Right lobe of liver (tissue), 6 donors: ENCODE measurements at regions not wholly inside any gene's neighbourhood (a gene's known extent, or its start where the extent isn't known, plus 50 kb on each side); places are given as distances from the start of the nearest gene placed in this dataset.

Source experiments
- ATAC-seq, 4 donors: fragments of 200-7000 bp; cut with Tn5 transposase; one replicate each; pipeline ENCODE4 v1.9.1; 2020; ENCODE audit warnings: mild to moderate bottlenecking in 4 of 4, moderate library complexity in 4 of 4
- DNase-seq, 3 donors: peaks; one replicate each; pipeline ENCODE4 v3.0.0-alpha.2; 2020
- H3K27ac ChIP-seq, 3 donors: fragments of 200-600 bp; one replicate each; pipeline ENCODE4 v1.8.0; 2022
- H3K27me3 ChIP-seq, 2 donors: fragments of 200-600 bp; one replicate each; pipeline ENCODE4 v1.8.0; 2022
- H3K36me3 ChIP-seq, 4 donors: fragments of 200-600 bp; sonication (generic) in 1 of 4; one replicate each; pipeline versions ENCODE4 v1.5.1 to v1.8.0; 2017 to 2022; ENCODE audit warnings: control low read depth in 1 of 4
- H3K4me1 ChIP-seq, 4 donors: fragments of 200-600 bp; sonication (generic) in 1 of 4; one replicate each; pipeline versions ENCODE4 v1.5.1 to v1.8.0; 2017 to 2022; ENCODE audit warnings: control low read depth in 1 of 4
- H3K4me3 ChIP-seq, 3 donors: fragments of 200-600 bp; one replicate each; pipeline ENCODE4 v1.8.0; 2022
- H3K9me3 ChIP-seq, 4 donors: fragments of 200-600 bp; sonication (generic) in 1 of 4; one replicate each; pipeline versions ENCODE4 v1.5.1 to v1.8.0; 2017 to 2022; ENCODE audit warnings: control low read depth in 1 of 4
- CTCF ChIP-seq, 4 donors: fragments of 200-600 bp in 3 of 4; fragments of 450-650 bp in 1 of 4; IDR thresholded peaks; one replicate each; pipeline versions ENCODE4 v1.5.1 to v1.8.0; 2016 to 2022; ENCODE audit warnings: antibody characterized with exemption in 4 of 4, mild to moderate bottlenecking in 2 of 4
- POLR2A ChIP-seq: fragments of 450-650 bp; IDR thresholded peaks from one replicate; pipeline ENCODE4 v1.6.1; 2017; ENCODE audit warnings: antibody characterized with exemption, mild to moderate bottlenecking
- WGBS: methylation state at CpG from one replicate; pipeline ENCODE4 v1.1.6; 2018; ENCODE audit warnings: low coverage, low lambda C conversion rate; ENCODE audit not compliant: insufficient coverage; ENCODE audit errors: missing lambda C conversion rate; 5-methylcytosine and 5-hydroxymethylcytosine counted together
- intact Hi-C, 2 donors: fragments of 100-400 bp; cut with DNase I; formaldehyde crosslinking; loops; one replicate each; pipeline versions ENCODE4 v1.11.2 to v1.14.1; 2022
- donor health status: DM: no; HTN: yes; CAD: no.
- donor health status: DM: no; HTN: no; CAD: no.
- donor health status: DM: no; HTN: no; CAD: no.
- donor health status: DM: no; HTN: yes; CAD: no.
- donor health status: DM: no; HTN: yes; CAD: no.

DNA sequence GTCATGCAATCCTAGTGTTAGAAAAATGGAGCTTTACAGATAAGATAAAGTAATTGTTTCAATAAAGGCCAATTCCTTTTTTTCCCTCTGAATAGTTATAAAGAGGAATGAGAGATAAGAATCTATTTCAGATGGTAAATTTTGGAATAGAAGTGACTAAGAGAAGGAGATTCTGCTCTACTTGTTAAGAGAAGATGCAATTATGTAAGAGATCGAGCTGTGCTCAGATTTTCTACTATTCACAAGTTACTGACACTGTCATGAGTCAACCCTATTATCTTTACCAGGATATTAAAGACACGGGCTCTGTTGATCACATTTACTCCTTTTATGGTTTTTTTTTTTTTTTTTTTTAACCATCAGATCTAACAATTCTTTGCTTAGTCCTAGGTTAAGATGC lies 511.3 kb downstream of the ARL4A start:
- Histone ChIP-seq H3K4me3 (no peak overlapping the region), H3K4me1 (no peaks in the 10 kb centered on the region), H3K9me3 (no peaks in the 10 kb centered on the region), H3K27ac (no peak overlapping the region), H3K36me3 (no peaks in the 10 kb centered on the region), H3K27me3 (no peaks in the 10 kb centered on the region)
- no peak for ATAC-seq
- WGBS: 43% methylated on average over 2 of the region's 2 CpGs
- intact Hi-C loops: no loop called here
- DNase-seq: no peak
- TF ChIP-seq POLR2A (no peak), CTCF (IDR thresholded peaks at IDR 0.05) (no peak)

DNA sequence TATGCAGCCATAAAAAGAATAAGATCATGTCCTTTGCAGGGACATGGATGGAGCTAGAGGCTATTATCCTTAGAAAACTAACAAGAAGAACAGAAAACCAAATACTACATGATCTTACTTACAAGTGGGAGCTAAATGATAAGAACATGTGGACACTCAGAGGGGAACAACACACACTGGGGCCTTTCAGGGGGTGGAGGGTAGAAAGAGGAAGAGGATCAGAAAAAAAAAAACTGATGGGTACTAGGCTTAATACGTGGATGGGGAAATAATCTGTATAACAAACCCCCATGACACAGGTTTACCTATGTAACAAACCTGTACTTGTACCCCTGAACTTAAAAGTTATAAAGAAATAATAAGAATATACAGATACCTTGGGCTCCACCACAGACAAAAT lies 514.2 kb downstream of the ARL4A start:
- ATAC-seq: no peak
- WGBS: 22% methylated on average over 1 of the region's 1 CpG
- Histone ChIP-seq H3K9me3 (no peaks in the 10 kb centered on the region), H3K27ac (no peak overlapping the region), H3K4me1 (no peaks in the 10 kb centered on the region), H3K27me3 (no peaks in the 10 kb centered on the region), H3K4me3 (no peak overlapping the region), H3K36me3 (no peaks in the 10 kb centered on the region)
- TF ChIP-seq CTCF (IDR thresholded peaks at IDR 0.05) (no peak), POLR2A (no peak)
- intact Hi-C loops: no loop called here
- no peak for DNase-seq

DNA sequence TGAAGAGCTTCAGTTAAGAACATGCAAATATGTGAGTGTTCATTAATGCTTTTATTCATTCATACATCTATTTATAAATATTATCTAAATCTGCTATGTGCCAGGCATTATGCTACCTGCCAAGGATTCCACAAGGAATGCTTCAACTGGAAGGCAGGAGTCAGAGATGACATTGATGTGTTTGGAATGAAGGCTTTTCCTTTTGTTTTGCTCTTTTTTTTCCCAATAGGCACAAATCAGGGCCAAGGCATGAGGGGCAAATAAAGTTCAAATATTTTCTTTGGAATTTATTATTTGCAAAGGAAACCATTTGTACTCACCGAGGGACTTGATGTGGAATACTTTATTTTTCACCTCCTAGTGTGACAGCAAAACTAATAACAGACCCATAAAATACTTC lies 530.3 kb downstream of the ARL4A start:
- H3K4me1 ChIP-seq: no peaks in the 10 kb centered on the region
- H3K36me3 ChIP-seq: no peaks in the 10 kb centered on the region
- H3K4me3 ChIP-seq: no peak overlapping the region
- ATAC-seq: no peak
- no peaks in the 10 kb centered on the region for H3K27me3 ChIP-seq
- H3K27ac ChIP-seq: no peak overlapping the region
- no peaks in the 10 kb centered on the region for H3K9me3 ChIP-seq
- 26% methylated on average over 1 of the region's 1 CpG for WGBS
- DNase-seq: no peak
- TF ChIP-seq POLR2A (no peak), CTCF (IDR thresholded peaks at IDR 0.05) (no peak)
- intact Hi-C loops: no loop called here

DNA sequence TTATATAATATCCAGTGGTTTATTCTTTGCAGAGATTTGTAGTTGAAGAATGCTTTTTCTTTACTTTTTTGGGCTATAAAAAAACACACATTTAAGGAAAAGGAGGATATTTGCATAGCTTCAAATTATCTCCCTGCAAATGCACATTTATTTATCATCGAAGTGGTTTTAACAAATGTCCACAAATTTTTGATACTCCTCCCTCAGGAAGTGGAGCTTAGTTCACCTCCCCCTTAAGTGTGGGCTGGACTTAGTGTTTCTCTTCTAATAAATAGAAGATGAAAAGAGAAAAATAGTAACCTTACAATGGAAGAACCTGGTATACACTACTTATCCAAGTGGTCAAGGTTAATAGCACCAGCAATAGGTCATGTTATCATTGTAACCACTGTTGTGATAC lies 537.6 kb downstream of the ARL4A start:
- H3K36me3 ChIP-seq: no peaks in the 10 kb centered on the region
- H3K27ac ChIP-seq: no peak overlapping the region
- H3K4me1 ChIP-seq: no peaks in the 10 kb centered on the region
- TF ChIP-seq CTCF (IDR thresholded peaks at IDR 0.05) (no peak), POLR2A (no peak)
- intact Hi-C loops: no loop called here
- no peak for DNase-seq
- ATAC-seq: no peak
- no peaks in the 10 kb centered on the region for H3K9me3 ChIP-seq
- H3K27me3 ChIP-seq: no peaks in the 10 kb centered on the region
- WGBS: 33% methylated on average over 1 of the region's 1 CpG
- no peak overlapping the region for H3K4me3 ChIP-seq

DNA sequence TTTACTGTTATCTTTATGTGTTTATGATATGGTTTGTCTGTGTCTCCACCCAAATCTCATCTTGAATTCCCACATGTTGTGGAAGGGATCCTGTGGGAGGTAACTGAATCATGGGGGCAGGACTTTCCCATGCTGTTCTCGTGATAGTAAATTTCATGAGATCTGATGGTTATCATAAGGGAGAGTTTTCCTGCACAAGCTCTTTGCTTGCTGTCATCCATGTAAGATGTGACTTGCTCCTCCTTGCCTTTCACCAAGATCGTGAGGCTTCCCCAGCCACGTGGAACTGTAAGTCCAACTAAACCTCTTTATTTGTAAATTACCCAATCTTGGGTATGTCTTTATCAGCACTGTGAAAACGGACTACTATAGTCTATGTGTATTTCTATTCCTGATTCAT lies 539.0 kb downstream of the ARL4A start:
- ATAC-seq: no peak
- intact Hi-C loops: no loop called here

More for the DNA sequence above, 539.0 kb downstream of the ARL4A start:
- Histone ChIP-seq H3K9me3 (no peaks in the 10 kb centered on the region), H3K4me1 (no peaks in the 10 kb centered on the region), H3K36me3 (no peaks in the 10 kb centered on the region), H3K27ac (no peak overlapping the region), H3K4me3 (no peak overlapping the region), H3K27me3 (no peaks in the 10 kb centered on the region)
- no peak for TF ChIP-seq POLR2A
- TF ChIP-seq CTCF (IDR thresholded peaks at IDR 0.05): no peak
- 33% methylated on average over 4 of the region's 4 CpGs for WGBS
- DNase-seq: no peak
